Putamen (tissue), 1 donor: ENCODE measurements at regions not wholly inside any gene's neighbourhood (a gene's known extent, or its start where the extent isn't known, plus 50 kb on each side); places are given as distances from the start of the nearest gene placed in this dataset.
"Not testable (repeated sequence)": the region's sequence is repeated elsewhere in the genome, so short reads cannot be mapped to it uniquely, and the experiment has no call there.

Source experiments
- DNase-seq: peaks from one replicate; pipeline ENCODE4 v3.0.0-alpha.2; 2016; ENCODE audit warnings: low spot score

- DNase-seq, result no peak
Measured at GRCh38 chr10:118870467-118871243, 115.9 kb upstream of the CACUL1 start.

- DNase-seq, result no peak
Measured at GRCh38 chr10:118871244-118871865, 116.6 kb upstream of the CACUL1 start.

- no peak for DNase-seq
Measured at GRCh38 chr10:118873091-118873737, 118.4 kb upstream of the CACUL1 start.

GRCh38 chr10:118873738-118874105 lies 119.0 kb upstream of the CACUL1 start:
- no peak for DNase-seq

- no peak for DNase-seq
Measured at GRCh38 chr10:118874171-118874570, 119.4 kb upstream of the CACUL1 start.

GRCh38 chr10:118875087-118875486 lies 120.3 kb upstream of the CACUL1 start:
- no peak for DNase-seq

GRCh38 chr10:118882741-118883140 lies 128.0 kb upstream of the CACUL1 start:
- DNase-seq, result no peak

- DNase-seq, result no peak
Measured at GRCh38 chr10:118892255-118892654, 137.3 kb upstream of the NANOS1 start.

- DNase-seq, result not testable (repeated sequence)
Measured at GRCh38 chr10:118894891-118895290, 134.6 kb upstream of the NANOS1 start.

GRCh38 chr10:118900617-118901016 lies 128.9 kb upstream of the NANOS1 start:
- DNase-seq, result no peak

GRCh38 chr10:118901380-118901779 lies 128.1 kb upstream of the NANOS1 start:
- no peak for DNase-seq

GRCh38 chr10:118901906-118902305 lies 127.6 kb upstream of the NANOS1 start:
- DNase-seq, result no peak

- not testable (repeated sequence) for DNase-seq
Measured at GRCh38 chr10:118902656-118903055, 126.9 kb upstream of the NANOS1 start.

- no peak for DNase-seq
Measured at GRCh38 chr10:118903251-118903650, 126.3 kb upstream of the NANOS1 start.

GRCh38 chr10:118903691-118904090 lies 125.8 kb upstream of the NANOS1 start:
- DNase-seq, result no peak

GRCh38 chr10:118904286-118904685 lies 125.2 kb upstream of the NANOS1 start:
- no peak for DNase-seq

GRCh38 chr10:118907051-118907450 lies 122.5 kb upstream of the NANOS1 start:
- DNase-seq, result no peak

GRCh38 chr10:118908557-118909256 lies 120.8 kb upstream of the NANOS1 start:
- peak; percentile 3 for DNase-seq

GRCh38 chr10:118910702-118911101 lies 118.8 kb upstream of the NANOS1 start:
- no peak for DNase-seq

- no peak for DNase-seq
Measured at GRCh38 chr10:118911363-118911762, 118.2 kb upstream of the NANOS1 start.

- DNase-seq, result no peak
Measured at GRCh38 chr10:118912961-118913600, 116.4 kb upstream of the NANOS1 start.

GRCh38 chr10:118913825-118914224 lies 115.7 kb upstream of the NANOS1 start:
- no peak for DNase-seq
